Renal cortex interstitium (tissue), 11 donors: ENCODE measurements at regions not wholly inside any gene's neighbourhood (a gene's known extent, or its start where the extent isn't known, plus 50 kb on each side); places are given as distances from the start of the nearest gene placed in this dataset.
A peak's percentile ranks its signal among the peaks of the same experiment; 100 is the strongest.

Experiments used
- DNase-seq, 11 donors: peaks; one replicate each; pipeline ENCODE4 v3.0.0-alpha.2; 2013; ENCODE audit warnings: low read depth in 9 of 11, low spot score in 4 of 11; ENCODE audit errors: extremely low read depth in 1 of 11

- DNase-seq: peak in 1 of 11 donors; percentile 36
Observed at GRCh38 chr11:115054570-115055538, 376.5 kb downstream of the NXPE2 start.

GRCh38 chr11:115056514-115056913 is 378.2 kb downstream of the NXPE2 start:
- DNase-seq: no peak

GRCh38 chr11:115060840-115061239 is 382.5 kb downstream of the NXPE2 start:
- no peak for DNase-seq

- no peak for DNase-seq
Observed at GRCh38 chr11:115065314-115065713, 387.0 kb downstream of the NXPE2 start.

GRCh38 chr11:115065830-115066664 is 387.7 kb downstream of the NXPE2 start:
- DNase-seq: no peak

- DNase-seq: no peak
Observed at GRCh38 chr11:115067471-115067870, 389.1 kb downstream of the NXPE2 start.

- no peak for DNase-seq
Observed at GRCh38 chr11:115067900-115068530, 389.7 kb downstream of the NXPE2 start.

GRCh38 chr11:115069599-115069998 is 391.3 kb downstream of the NXPE2 start:
- DNase-seq: no peak

- DNase-seq: no peak
Observed at GRCh38 chr11:115075356-115075755, 397.0 kb downstream of the NXPE2 start.

- no peak for DNase-seq
Observed at GRCh38 chr11:115077740-115078139, 399.4 kb downstream of the NXPE2 start.

GRCh38 chr11:115078461-115079438 is 400.4 kb downstream of the NXPE2 start:
- no peak for DNase-seq

GRCh38 chr11:115080923-115081680 is 402.8 kb downstream of the NXPE2 start:
- no peak for DNase-seq

GRCh38 chr11:115081972-115082371 is 403.6 kb downstream of the NXPE2 start:
- no peak for DNase-seq

GRCh38 chr11:115083144-115083806 is 404.9 kb downstream of the NXPE2 start:
- DNase-seq: no peak

- DNase-seq: no peak
Observed at GRCh38 chr11:115084231-115084630, 405.9 kb downstream of the NXPE2 start.

GRCh38 chr11:115085461-115086210 is 407.3 kb downstream of the NXPE2 start:
- DNase-seq: peak in 1 of 11 donors; percentile 43
